ENCODE measurements at regions not wholly inside any gene's neighbourhood (a gene's known extent, or its start where the extent isn't known, plus 50 kb on each side); places are given as distances from the start of the nearest gene placed in this dataset.

- Mint-ChIP-seq H3K4me1 (peaks cover 0 to 3% of the 10 kb centered on the region in 2 experiments; a peak in 1 of 4 replicates), H3K36me3 (ENCODE audit: insufficient read depth in 1 of 3, low read depth in 3 of 3) (peaks cover 0 to 8% (median 0%) of the 10 kb centered on the region in 3 experiments; a peak in 2 of 7 replicates), H3K27ac (no peak overlapping the region; a peak in 2 of 7 replicates), H3K27me3 (ENCODE audit: low read depth) (no peaks in the 10 kb centered on the region), H3K4me3 (no peak overlapping the region), H3K9me3 (peaks cover 0 to under 1% of the 10 kb centered on the region in 2 experiments; a peak in 1 of 5 replicates)
- TF ChIP-seq CTCF (conservative IDR thresholded peaks at IDR 0.05): no peak
- no peaks in the 10 kb centered on the region for H3K9me3 ChIP-seq (ENCODE audit: control insufficient read depth, low read depth, low read length)
- no peak for DNase-seq
- no peak overlapping the region for H3K4ac ChIP-seq (ENCODE audit: low read depth, low read length)
- no peak overlapping the region for H3K18ac ChIP-seq (ENCODE audit: insufficient read length, low read depth, low read length)
- H4K91ac ChIP-seq (ENCODE audit: insufficient read length, low read depth, low read length): no peak overlapping the region
- no peak overlapping the region for H3T11ph ChIP-seq (ENCODE audit: low read length)
- no peaks in the 10 kb centered on the region for H3K27me3 ChIP-seq (ENCODE audit: insufficient read depth, low read length)
- no peak overlapping the region for H3K23ac ChIP-seq (ENCODE audit: insufficient read length, low read depth, low read length)
- no peak overlapping the region for H3K9ac ChIP-seq (ENCODE audit: extremely low read depth, insufficient read length, low read length)
- no peak overlapping the region for H2BK12ac ChIP-seq (ENCODE audit: insufficient read length, low read depth, low read length)
- no peaks in the 10 kb centered on the region for H3K23me2 ChIP-seq (ENCODE audit: insufficient read length, low read depth, low read length, poor library complexity, severe bottlenecking)
- H4K20me1 ChIP-seq (ENCODE audit: control insufficient read depth, insufficient read depth, insufficient read length): no peaks in the 10 kb centered on the region
- H3K27ac ChIP-seq (ENCODE audit: insufficient read length, low read depth, low read length): no peak overlapping the region
- H2BK5ac ChIP-seq (ENCODE audit: insufficient read length, low read length): no peak overlapping the region
- H3K56ac ChIP-seq (ENCODE audit: insufficient read length, low read depth, low read length): no peak overlapping the region
- H4K8ac ChIP-seq (replicated peaks; ENCODE audit: insufficient read length, low read depth, low read length): no peak overlapping the region
- H2AFZ ChIP-seq (ENCODE audit: low read length): no peak overlapping the region
- H3K4me1 ChIP-seq (ENCODE audit: insufficient read depth, low read length): 0 out of 2 replicates have a peak, but pooled peaks cover 1% of the 10 kb centered on the region
- no peak overlapping the region for H2AK5ac ChIP-seq (ENCODE audit: insufficient read length, low read length)
- H3K79me2 ChIP-seq (ENCODE audit: insufficient read depth, low read length): no peaks in the 10 kb centered on the region
- H4K5ac ChIP-seq (ENCODE audit: insufficient read length, low read depth, low read length): no peak overlapping the region
- no peak overlapping the region for H2BK20ac ChIP-seq (ENCODE audit: low read depth, low read length, poor library complexity, severe bottlenecking)
- H2BK15ac ChIP-seq (ENCODE audit: low read depth, low read length): no peak overlapping the region
- no CpG with 5 or more reads among the region's 2 CpGs for WGBS (ENCODE audit: extremely low coverage, insufficient read length, low lambda C conversion rate)
- no peak overlapping the region for H3K14ac ChIP-seq (ENCODE audit: insufficient read depth, low read length)
- no peaks in the 10 kb centered on the region for H3K79me1 ChIP-seq (ENCODE audit: insufficient read depth, low read depth, low read length, poor library complexity, severe bottlenecking)
- H2BK120ac ChIP-seq (ENCODE audit: low read depth, low read length, poor library complexity, severe bottlenecking): no peak overlapping the region
- H3K4me2 ChIP-seq (ENCODE audit: insufficient read depth, insufficient read length, low read length): no peak overlapping the region
These were observed 345.5 kb upstream of the PAPPA start for GRCh38 chr9:115808108-115808507.
